ENCODE measurements at regions not wholly inside any gene's neighbourhood (a gene's known extent, or its start where the extent isn't known, plus 50 kb on each side); places are given as distances from the start of the nearest gene placed in this dataset.
"Not testable (repeated sequence)": the region's sequence is repeated elsewhere in the genome, so short reads cannot be mapped to it uniquely, and the experiment has no call there.

GRCh38 chr13:76014406-76015318 is 378.5 kb downstream of the LMO7 start:
- no peak for DNase-seq (ENCODE audit: low read depth)

DNA sequence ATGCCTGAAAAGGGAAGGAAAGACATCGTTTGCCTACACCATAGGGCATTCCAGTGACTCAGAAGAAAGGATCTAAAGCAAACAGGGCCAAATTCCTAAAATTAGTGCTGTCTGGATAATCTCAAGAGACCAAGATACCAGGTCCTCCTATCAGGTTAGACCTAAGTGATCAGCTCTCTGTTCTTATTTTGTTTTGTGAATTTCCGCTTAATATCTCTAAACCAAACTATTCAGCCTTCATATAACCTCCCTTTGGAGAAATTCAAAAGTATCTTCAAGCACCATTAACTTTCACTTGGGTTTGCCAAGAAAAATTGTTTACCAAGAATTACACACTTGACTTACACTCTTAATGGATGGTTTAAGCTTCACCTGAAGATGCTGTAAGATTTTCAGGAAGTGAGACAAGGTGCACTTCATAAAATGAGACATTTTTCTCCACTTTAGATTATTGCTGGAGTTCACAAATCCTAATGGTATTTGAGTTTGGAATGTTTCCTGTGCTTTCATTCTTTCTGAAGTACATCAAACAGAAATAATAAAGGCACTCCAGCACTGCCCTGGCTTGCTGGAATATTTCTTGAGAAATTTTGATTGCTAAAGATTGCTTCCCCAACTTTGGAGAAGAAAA is 376.1 kb downstream of the LMO7 start:
- DNase-seq (ENCODE audit: low read depth), result peak; percentile 6

GRCh38 chr13:76009267-76009890 is 373.2 kb downstream of the LMO7 start:
- no peak for DNase-seq (ENCODE audit: low read depth)

- DNase-seq (ENCODE audit: low read depth), result peak; percentile 81
Measured at GRCh38 chr13:76004416-76004815, 368.3 kb downstream of the LMO7 start.

GRCh38 chr13:76000131-76000530 is 364.0 kb downstream of the LMO7 start:
- no peak for DNase-seq (ENCODE audit: low read depth)

- DNase-seq (ENCODE audit: low read depth), result no peak
Measured at GRCh38 chr13:75996582-75996981, 360.5 kb downstream of the LMO7 start.

DNA sequence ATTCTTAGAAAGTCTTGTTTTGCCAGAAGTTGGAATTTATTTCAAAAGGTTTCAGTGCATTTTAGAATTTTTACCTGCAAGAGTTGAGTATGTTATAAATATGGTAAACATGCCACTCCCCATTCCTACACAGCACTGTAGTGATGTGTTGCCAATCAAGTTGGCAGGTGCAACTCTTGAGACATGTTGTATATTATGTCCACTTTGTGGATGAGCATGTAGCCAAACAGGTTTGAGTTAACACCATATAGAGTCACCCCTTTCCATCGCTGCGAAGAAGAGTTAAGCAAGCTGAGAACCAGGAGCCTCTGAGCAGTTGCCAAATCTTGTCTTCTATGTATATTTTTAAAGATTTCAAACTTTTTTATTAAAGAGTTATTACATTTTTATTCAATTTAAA is 359.8 kb downstream of the LMO7 start:
- DNase-seq (ENCODE audit: low read depth), result no peak

GRCh38 chr13:75993823-75994222 is 357.7 kb downstream of the LMO7 start:
- no peak for DNase-seq (ENCODE audit: low read depth)

- DNase-seq (ENCODE audit: low read depth), result no peak
Measured at GRCh38 chr13:75993241-75993640, 357.1 kb downstream of the LMO7 start.

GRCh38 chr13:75986818-75987217 is 350.7 kb downstream of the LMO7 start:
- DNase-seq (ENCODE audit: low read depth), result no peak

DNA sequence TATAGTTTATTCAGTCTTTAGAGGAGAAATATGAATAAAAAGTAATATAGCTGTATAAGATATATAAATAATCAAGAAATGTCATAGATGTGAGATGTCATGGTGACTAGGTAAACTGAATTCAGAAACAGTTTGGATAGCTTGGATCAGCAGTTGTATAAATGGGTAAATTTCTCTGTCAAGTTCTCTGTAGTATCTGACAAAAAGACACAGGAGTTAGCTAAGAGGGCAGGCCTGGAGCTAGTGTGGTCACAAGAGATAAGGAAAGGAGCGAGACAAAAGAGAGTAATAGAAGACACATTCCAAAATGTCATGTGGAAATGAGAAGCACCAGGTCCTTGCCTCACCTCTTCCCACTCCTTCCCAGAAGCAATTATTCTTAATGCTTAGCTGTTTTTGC is 349.0 kb downstream of the LMO7 start:
- no peak for DNase-seq (ENCODE audit: low read depth)

- DNase-seq (ENCODE audit: low read depth), result no peak
Measured at GRCh38 chr13:75978818-75979217, 342.7 kb downstream of the LMO7 start.

DNA sequence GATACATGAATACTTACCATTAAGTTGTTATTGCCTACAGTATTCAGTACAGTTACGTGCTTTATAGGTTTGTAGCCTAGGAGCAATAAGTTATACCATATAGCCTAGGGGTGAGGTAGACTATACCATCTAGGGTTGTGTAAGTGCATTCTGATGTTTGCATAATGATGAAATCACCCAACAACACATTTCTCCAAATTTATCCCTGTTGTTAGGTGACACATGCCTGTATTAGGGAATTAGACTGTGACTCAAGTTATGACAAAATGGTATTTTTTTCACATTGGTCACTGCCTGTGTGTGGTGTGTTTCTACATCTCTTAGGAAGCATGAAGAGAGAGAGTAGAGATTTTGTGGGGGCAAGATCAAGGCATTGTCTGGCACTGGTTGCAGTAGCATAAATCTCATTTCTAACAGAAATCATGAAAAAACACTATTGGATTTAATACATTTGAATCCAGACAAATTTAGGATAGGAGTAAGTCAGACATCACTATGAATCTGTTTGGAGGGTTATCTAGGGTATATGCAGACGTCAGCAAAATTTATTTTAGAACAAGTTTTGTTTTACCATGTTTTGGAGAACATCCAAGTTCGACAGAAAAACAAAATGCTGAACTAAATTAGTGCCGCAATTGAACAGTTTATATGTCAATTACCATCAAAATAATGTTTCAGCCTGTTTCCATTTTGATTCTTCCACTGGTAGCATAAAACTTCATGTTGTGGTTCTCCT is 332.1 kb downstream of the LMO7 start:
- peak; percentile 42 for DNase-seq (ENCODE audit: low read depth)

- DNase-seq (ENCODE audit: low read depth), result no peak
Measured at GRCh38 chr13:75963302-75963701, 327.2 kb downstream of the LMO7 start.

GRCh38 chr13:75961911-75962310 is 325.8 kb downstream of the LMO7 start:
- no peak for DNase-seq (ENCODE audit: low read depth)

DNA sequence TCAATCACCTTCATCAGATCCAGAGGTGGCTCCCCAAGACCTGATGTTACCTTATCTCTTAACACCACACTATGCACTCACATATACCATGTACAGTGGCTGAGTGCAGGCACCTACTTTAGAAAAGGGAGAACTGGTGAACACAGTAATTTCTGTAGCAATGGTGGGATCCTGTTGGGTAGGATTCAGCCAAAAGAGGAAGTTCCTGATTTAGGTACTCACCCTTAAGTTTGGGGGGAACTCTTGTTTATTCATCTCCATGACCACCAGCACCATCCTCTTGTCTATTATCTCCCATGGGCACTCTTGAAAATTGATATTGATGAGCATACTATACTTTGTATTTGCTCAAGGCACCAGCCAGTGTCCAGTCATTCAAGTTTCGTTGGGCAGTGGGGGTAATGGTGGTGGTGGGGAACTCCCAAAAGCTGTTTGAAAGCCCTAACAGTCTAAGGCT is 324.4 kb downstream of the LMO7 start:
- no peak for DNase-seq (ENCODE audit: low read depth)

- DNase-seq (ENCODE audit: low read depth), result no peak
Measured at GRCh38 chr13:75959861-75960481, 323.8 kb downstream of the LMO7 start.

GRCh38 chr13:75953589-75953988 is 317.5 kb downstream of the LMO7 start:
- DNase-seq (ENCODE audit: low read depth), result not testable (repeated sequence)

- no peak for DNase-seq (ENCODE audit: low read depth)
Measured at GRCh38 chr13:75947448-75947847, 311.3 kb downstream of the LMO7 start.

DNA sequence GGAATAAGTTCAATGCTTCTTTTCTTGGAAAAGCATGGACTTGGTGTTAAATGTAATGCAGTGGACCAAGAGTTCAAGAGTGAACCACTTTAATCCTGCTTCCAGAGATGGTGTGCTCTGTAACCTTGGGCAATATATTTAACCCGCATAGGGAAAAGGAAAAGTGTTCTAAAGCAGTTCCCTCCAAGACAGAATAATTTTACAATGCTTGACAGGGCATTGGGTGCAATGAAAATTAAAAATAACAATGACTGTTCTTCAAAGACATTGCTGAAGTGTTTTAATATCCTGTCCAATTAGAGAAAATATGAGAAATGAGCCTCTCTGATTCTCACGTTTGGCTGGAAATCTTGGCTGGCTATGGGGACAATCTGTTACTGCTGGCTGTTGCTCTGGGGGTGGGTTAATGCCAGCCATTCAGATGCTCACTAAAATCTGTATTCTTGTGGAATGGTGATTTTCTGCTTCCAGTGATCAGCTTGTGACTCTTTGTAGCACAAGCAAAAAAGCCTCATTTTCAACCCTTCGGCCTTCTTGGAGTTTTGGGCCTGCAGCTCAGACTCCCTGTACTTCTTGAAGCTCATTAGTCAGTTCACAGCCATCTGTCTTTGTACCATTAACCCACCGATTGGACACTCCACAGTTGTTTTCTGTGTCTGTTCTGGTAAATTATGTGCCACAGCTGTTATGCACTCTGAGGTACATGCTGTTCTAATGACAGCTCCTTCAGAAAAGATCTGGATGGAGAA is 310.6 kb downstream of the LMO7 start:
- DNase-seq (ENCODE audit: low read depth), result no peak
